ENCODE measurements at regions not wholly inside any gene's neighbourhood (a gene's known extent, or its start where the extent isn't known, plus 50 kb on each side); places are given as distances from the start of the nearest gene placed in this dataset.

- no peak for DNase-seq
Measured at GRCh38 chr4:53682908-53683307, 91.6 kb upstream of the LNX1 start.

GRCh38 chr4:53682196-53682595 is 90.9 kb upstream of the LNX1 start:
- no peak for DNase-seq

GRCh38 chr4:53680598-53680997 is 89.3 kb upstream of the LNX1 start:
- no peak for DNase-seq

DNA sequence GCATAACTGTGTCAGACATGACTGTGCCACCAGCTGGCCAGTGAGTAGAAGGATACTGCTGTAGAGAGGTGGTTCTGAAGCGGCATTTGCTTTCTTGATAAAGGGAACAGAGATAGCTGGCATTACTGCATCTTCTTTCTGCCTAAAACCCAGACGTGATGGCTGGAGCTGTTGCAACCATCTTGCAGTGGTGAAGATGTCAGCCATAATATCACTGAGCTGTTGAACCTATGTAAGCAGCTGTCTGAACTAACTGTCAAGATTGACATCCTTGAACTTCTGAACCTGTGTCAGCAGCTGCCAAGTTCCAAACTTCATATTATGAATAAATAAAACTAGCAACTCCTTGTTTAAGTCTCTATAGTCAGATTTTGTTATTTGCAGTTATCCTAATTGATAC is 88.9 kb upstream of the LNX1 start:
- DNase-seq = no peak

GRCh38 chr4:53676402-53676871 is 85.2 kb upstream of the LNX1 start:
- DNase-seq = peak; percentile 72

DNA sequence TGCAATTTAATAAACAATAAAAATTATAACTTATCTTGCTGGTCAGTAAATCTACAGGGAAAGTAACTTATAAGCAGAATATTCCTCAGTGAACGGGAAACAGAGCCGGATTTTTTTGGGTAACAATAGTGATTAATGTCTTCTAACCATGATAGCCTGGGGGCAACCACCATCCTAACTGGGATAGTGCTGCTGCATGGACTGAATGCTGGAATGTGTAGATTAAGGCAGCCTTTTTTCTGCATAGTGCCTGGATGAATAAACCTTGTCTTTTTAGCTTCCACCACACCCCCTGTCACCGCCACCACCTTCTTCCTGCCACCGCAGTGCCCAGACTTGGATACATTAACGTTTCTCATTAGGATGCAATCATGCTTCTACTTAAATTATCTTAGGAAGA is 83.6 kb upstream of the LNX1 start:
- no peak for DNase-seq

GRCh38 chr4:53672873-53673272 is 81.6 kb upstream of the LNX1 start:
- DNase-seq = no peak

GRCh38 chr4:53671757-53672156 is 80.5 kb upstream of the LNX1 start:
- no peak for DNase-seq

DNA sequence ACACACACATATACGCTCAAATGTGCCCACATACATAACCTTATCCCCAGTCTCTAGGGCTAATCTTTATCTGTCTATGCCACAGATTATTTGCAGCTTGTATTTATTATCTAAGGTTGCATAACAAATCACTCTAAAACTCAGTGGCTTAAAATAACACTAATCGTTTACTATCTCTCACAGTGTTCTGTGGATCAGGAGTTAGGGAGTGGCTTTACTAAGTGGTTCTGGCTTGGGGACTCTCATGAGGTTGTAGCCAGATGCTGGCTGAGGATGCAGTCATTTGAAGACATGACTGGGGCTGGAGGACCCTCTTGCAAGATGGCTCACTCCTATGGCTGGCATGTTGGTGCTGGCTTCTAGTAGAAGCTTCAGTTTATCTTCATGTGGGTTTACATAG is 68.5 kb upstream of the LNX1 start:
- DNase-seq = no peak

- DNase-seq = no peak
Measured at GRCh38 chr4:53659112-53659511, 67.8 kb upstream of the LNX1 start.

DNA sequence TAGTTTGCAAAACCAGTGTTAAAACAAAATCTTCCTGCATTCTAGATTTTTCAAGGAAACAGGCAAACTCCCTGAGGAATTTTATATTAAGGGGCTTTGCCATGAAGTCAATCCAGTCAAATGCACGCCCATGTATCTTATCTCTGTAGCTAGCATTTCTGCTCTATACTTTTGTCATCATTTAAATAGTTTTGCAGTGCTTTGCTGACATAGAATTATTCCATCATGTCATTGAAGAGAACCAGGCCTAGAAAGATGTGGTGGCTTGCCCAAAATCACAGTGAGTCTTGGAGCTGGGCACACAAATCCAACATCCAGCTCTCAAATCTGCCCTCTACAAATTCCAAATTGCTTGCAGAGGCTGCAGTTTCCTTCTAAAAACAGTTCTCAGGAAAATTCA is 66.7 kb upstream of the LNX1 start:
- no peak for DNase-seq

DNA sequence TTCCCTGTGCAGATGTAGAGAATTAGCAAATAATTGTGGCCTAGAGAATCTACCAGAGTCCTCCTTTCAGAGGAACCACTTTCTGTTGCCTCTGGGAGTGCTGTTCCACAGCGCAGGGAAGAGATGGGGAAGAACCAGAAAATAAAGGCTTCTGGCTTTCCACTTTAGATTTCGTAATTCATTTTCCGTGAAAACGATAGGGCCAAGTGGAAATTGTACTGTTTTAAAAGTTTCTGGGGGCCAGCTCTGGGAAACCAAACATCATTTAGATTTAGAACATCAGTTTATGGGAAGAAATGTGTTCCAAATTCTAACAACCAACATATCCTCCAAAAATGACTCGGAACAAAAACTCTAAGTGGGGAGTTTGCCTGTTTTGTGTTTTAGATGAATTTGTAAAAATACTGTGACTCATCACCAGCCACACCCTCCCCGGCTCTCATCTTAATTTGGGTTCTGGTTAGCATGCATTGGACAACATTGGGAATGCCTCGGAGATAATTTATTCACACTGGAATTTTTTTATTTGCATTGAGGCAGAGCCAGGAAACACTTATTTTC is 65.2 kb upstream of the LNX1 start:
- peak; percentile 23 for DNase-seq

DNA sequence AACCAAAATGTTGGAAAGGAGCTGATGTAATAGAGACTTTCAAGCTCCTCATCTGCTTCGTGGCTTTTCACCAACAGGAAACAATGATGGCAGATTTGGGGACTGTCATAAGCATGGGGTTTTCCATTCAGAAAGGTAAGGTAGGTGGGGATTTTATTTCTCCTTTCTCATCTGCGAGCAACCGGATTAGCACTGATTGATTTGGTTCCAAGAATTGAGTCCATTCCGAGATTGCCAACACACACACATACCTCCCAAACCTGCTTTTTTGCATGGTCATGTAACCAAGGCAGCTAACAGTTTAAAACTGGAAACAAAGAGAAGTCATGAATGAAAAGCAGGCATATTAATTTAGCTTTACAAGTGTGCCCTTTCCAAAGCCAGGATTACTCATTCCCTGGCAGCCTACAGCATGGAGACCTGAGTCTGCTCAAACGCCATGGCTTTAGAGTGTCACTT is 63.0 kb upstream of the LNX1 start:
- no peak for DNase-seq

GRCh38 chr4:53653484-53654053 is 62.3 kb upstream of the LNX1 start:
- no peak for DNase-seq

GRCh38 chr4:53651156-53651735 is 60.0 kb upstream of the LNX1 start:
- DNase-seq = no peak

GRCh38 chr4:53649357-53649756 is 58.1 kb upstream of the LNX1 start:
- no peak for DNase-seq

DNA sequence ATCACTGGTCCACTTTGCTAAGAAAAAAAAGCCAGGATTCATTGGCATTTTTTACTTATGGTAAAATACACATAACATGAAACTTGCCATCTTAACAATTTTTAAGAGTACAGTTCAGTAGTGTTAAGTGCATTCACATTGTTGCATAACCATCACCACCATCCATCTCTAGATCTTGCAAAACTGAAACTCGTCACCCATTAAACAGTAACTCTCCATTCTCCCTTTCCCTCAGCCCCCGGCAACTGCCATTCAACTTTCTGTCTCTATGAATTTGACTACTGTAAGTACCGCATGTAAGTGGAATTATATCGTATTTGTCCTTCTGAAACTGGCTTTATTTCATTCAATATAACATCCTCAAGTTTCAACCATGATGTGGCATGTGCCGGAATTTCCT is 56.3 kb upstream of the LNX1 start:
- peak; percentile 25 for DNase-seq

DNA sequence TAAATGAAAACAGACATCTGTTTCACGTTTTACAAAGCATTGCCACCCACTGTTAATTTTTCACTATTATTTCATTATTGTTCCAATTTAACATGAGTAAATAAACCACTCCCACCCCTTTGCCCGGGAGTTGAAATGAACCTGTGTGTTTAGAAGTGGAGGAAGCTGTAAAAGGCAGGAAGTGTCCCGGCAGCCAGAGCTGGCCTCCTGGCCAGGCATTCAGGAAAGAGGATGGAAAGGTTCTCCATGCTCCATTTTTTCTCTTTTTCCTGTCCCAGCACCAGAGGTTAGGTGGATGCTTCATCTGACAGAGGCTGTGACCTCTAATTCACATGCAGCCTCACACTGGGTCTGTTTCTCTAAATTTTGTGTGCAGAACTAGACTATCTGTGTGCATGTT is 55.5 kb upstream of the LNX1 start:
- DNase-seq = no peak

DNA sequence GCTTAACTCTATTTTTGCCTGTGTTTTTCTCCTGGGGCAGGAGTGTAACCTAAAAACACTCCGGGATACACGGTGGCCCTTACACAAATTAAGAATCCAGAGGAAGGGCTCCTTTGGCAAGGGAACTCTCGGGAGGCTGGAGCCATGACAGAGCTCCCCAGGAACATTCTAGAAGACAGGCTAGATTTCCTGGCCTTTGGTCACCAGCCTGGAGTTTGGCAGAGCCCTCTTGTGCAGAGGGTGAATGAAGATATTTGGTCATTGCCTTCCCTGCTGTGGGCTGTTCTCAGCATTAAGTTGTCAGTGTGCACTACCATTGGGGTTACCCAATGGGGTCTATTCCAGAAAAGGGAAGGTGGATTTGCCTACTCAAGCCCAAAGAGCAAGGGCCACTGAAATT is 53.8 kb upstream of the LNX1 start:
- no peak for DNase-seq

- peak; percentile 27 for DNase-seq
Measured at GRCh38 chr4:53644607-53645006, 53.3 kb upstream of the LNX1 start.

Data from suppressor macrophage treated with lipopolysaccharide for 4 hours (primary cell).